ENCODE measurements at regions not wholly inside any gene's neighbourhood (a gene's known extent, or its start where the extent isn't known, plus 50 kb on each side); places are given as distances from the start of the nearest gene placed in this dataset.

GRCh38 chr6:88342336-88342735 lies 176.2 kb upstream of the CNR1 start:
- no peak overlapping the region for H3K27ac ChIP-seq (ENCODE audit: low read length)
- no peaks in the 10 kb centered on the region for H3K4me1 ChIP-seq (ENCODE audit: control insufficient read depth, insufficient read depth, low read length)
- intact Hi-C loops (cut with micrococcal nuclease; ENCODE audit: unreplicated experiment) (no loop called here), in situ Hi-C loops (cut with HindIII; ENCODE audit: low pct_unique_long_range_greater_than_20kb, low sequenced_read_pairs) (no loop called here)
- H3K4me3 ChIP-seq (ENCODE audit: low read depth in 2 of 2, low read length in 2 of 2) = no peak overlapping the region
- H3K27me3 ChIP-seq (ENCODE audit: control insufficient read depth, insufficient read depth, low read length) = no peaks in the 10 kb centered on the region
- no peak for ATAC-seq
- ChIA-PET CTCF (no interaction called here), POLR2A (no interaction called here)
- DNase-seq (ENCODE audit: low read depth, low spot score) = no peak
- H3K36me3 ChIP-seq (ENCODE audit: control insufficient read depth, insufficient read depth, low read length) = no peaks in the 10 kb centered on the region
- TF ChIP-seq POLR2AphosphoS5 (IDR thresholded peaks at IDR 0.05; ENCODE audit: low read depth, low read length) (no peak), TCF7L2 (IDR thresholded peaks at IDR 0.05; ENCODE audit: low read depth, low read length) (no peak), SIN3A (IDR thresholded peaks at IDR 0.05; ENCODE audit: borderline replicate concordance, insufficient read depth, low read depth, low read length) (no peak), REST (IDR thresholded peaks at IDR 0.05; ENCODE audit: insufficient read depth in 1 of 2, low read depth in 2 of 2, low read length in 1 of 2) (no peak), CTCF (IDR thresholded peaks at IDR 0.05) (no peak)
- H3K9me3 ChIP-seq (ENCODE audit: control insufficient read depth, insufficient read depth, low read depth, low read length) = no peaks in the 10 kb centered on the region
- BruUV-seq (replicated peaks) = no TSS peak

- H3K9me3 ChIP-seq (ENCODE audit: control insufficient read depth, insufficient read depth, low read depth, low read length) = no peaks in the 10 kb centered on the region
- H3K4me1 ChIP-seq (ENCODE audit: control insufficient read depth, insufficient read depth, low read length) = no peaks in the 10 kb centered on the region
- H3K36me3 ChIP-seq (ENCODE audit: control insufficient read depth, insufficient read depth, low read length) = no peaks in the 10 kb centered on the region
- in situ Hi-C loops (cut with HindIII; ENCODE audit: low pct_unique_long_range_greater_than_20kb, low sequenced_read_pairs) = no loop called here
- TF ChIP-seq POLR2AphosphoS5 (IDR thresholded peaks at IDR 0.05; ENCODE audit: low read depth, low read length) = no peak
- no peak for TF ChIP-seq REST (IDR thresholded peaks at IDR 0.05; ENCODE audit: insufficient read depth in 1 of 2, low read depth in 2 of 2, low read length in 1 of 2)
- no peak for TF ChIP-seq SIN3A (IDR thresholded peaks at IDR 0.05; ENCODE audit: borderline replicate concordance, insufficient read depth, low read depth, low read length)
- TF ChIP-seq CTCF (IDR thresholded peaks at IDR 0.05) = no peak
- no peak for TF ChIP-seq TCF7L2 (IDR thresholded peaks at IDR 0.05; ENCODE audit: low read depth, low read length)
- ATAC-seq (no peak), DNase-seq (ENCODE audit: low read depth, low spot score) (no peak)
- ChIA-PET POLR2A (no interaction called here), CTCF (no interaction called here)
- no TSS peak for BruUV-seq (replicated peaks)
- H3K27ac ChIP-seq (ENCODE audit: low read length) = no peak overlapping the region
- H3K27me3 ChIP-seq (ENCODE audit: control insufficient read depth, insufficient read depth, low read length) = no peaks in the 10 kb centered on the region
- H3K4me3 ChIP-seq (ENCODE audit: low read depth in 2 of 2, low read length in 2 of 2) = no peak overlapping the region
- intact Hi-C loops (cut with micrococcal nuclease; ENCODE audit: unreplicated experiment) = no loop called here
Measured at GRCh38 chr6:88339761-88340160, 173.6 kb upstream of the CNR1 start.
